H9 (cell line): ENCODE measurements at regions not wholly inside any gene's neighbourhood (a gene's known extent, or its start where the extent isn't known, plus 50 kb on each side); places are given as distances from the start of the nearest gene placed in this dataset.

ENCODE experiments used
- DNase-seq: peaks from one replicate; pipeline ENCODE4 v3.0.0-alpha.2; 2017
- H2AFZ ChIP-seq: one replicate; pipeline ENCODE4 v1.6.1; 2013; ENCODE audit warnings: mild to moderate bottlenecking, low read length, control low read depth, moderate library complexity
- H2AK5ac ChIP-seq: 2 replicates; pipeline ENCODE4 v1.6.1; 2013; ENCODE audit warnings: low read length, control low read depth, mixed read lengths; ENCODE audit not compliant: insufficient read length
- H2BK120ac ChIP-seq: one replicate; pipeline ENCODE4 v1.6.1; 2013; ENCODE audit warnings: low read depth, mild to moderate bottlenecking, low read length, control low read depth, inconsistent platforms; ENCODE audit not compliant: poor library complexity, severe bottlenecking
- H2BK12ac ChIP-seq: 2 replicates; pipeline ENCODE4 v1.6.1; 2013; ENCODE audit warnings: low read length, control low read depth, mixed read lengths, low read depth; ENCODE audit not compliant: insufficient read length
- H2BK15ac ChIP-seq: 2 replicates; pipeline ENCODE4 v1.6.1; 2013; ENCODE audit warnings: low read depth, low read length, control low read depth
- H2BK20ac ChIP-seq: one replicate; pipeline ENCODE4 v1.6.1; 2013; ENCODE audit warnings: low read depth, mild to moderate bottlenecking, low read length, control low read depth, inconsistent platforms; ENCODE audit not compliant: poor library complexity, severe bottlenecking
- H2BK5ac ChIP-seq: 2 replicates; pipeline ENCODE4 v1.6.1; 2013; ENCODE audit warnings: low read length, control low read depth, mixed read lengths; ENCODE audit not compliant: insufficient read length
- H3K14ac ChIP-seq: 2 replicates; pipeline ENCODE4 v1.6.1; 2013; ENCODE audit warnings: low read length, control low read depth; ENCODE audit not compliant: insufficient read depth
- H3K18ac ChIP-seq: 2 replicates; pipeline ENCODE4 v1.6.1; 2013; ENCODE audit warnings: low read depth, mild to moderate bottlenecking, mixed read lengths, low read length, control low read depth; ENCODE audit not compliant: insufficient read length
- H3K23ac ChIP-seq: 2 replicates; pipeline ENCODE4 v1.6.1; 2013; ENCODE audit warnings: low read length, control low read depth, mixed read lengths, low read depth; ENCODE audit not compliant: insufficient read length
- H3K23me2 ChIP-seq: 2 replicates; pipeline ENCODE4 v1.6.1; 2013; ENCODE audit warnings: low read depth, mild to moderate bottlenecking, mixed read lengths, low read length, control low read depth; ENCODE audit not compliant: insufficient read length, poor library complexity, severe bottlenecking
- H3K27ac ChIP-seq: 2 replicates; pipeline ENCODE4 v1.5.1; 2013; ENCODE audit warnings: low read length, control low read depth, mixed read lengths, low read depth; ENCODE audit not compliant: insufficient read length
- H3K27me3 ChIP-seq: 2 replicates; pipeline ENCODE4 v1.6.1; 2013; ENCODE audit warnings: low read length, control low read depth, inconsistent platforms; ENCODE audit not compliant: insufficient read depth
- H3K4ac ChIP-seq: 2 replicates; pipeline ENCODE4 v1.6.1; 2013; ENCODE audit warnings: low read depth, mild to moderate bottlenecking, control low read depth, inconsistent platforms, low read length, moderate library complexity
- H3K4me1 ChIP-seq: 2 replicates; pipeline ENCODE4 v1.6.1; 2013; ENCODE audit warnings: low read length, control low read depth, inconsistent platforms; ENCODE audit not compliant: insufficient read depth
- H3K4me2 ChIP-seq: 2 replicates; pipeline ENCODE4 v1.6.1; 2013; ENCODE audit warnings: low read length, control low read depth, mixed read lengths; ENCODE audit not compliant: insufficient read length, insufficient read depth
- H3K56ac ChIP-seq: 2 replicates; pipeline ENCODE4 v1.6.1; 2013; ENCODE audit warnings: low read depth, mild to moderate bottlenecking, mixed read lengths, low read length, control low read depth; ENCODE audit not compliant: insufficient read length
- H3K79me1 ChIP-seq: 2 replicates; pipeline ENCODE4 v1.6.1; 2013; ENCODE audit warnings: low read depth, mild to moderate bottlenecking, moderate library complexity, low read length, control low read depth, inconsistent platforms; ENCODE audit not compliant: insufficient read depth, poor library complexity, severe bottlenecking
- H3K79me2 ChIP-seq: 2 replicates; pipeline ENCODE4 v1.6.1; 2013; ENCODE audit warnings: low read length, control low read depth, inconsistent platforms; ENCODE audit not compliant: insufficient read depth
- H3K9ac ChIP-seq: 2 replicates; pipeline ENCODE4 v1.6.1; 2013; ENCODE audit warnings: low read length, control low read depth, mixed read lengths; ENCODE audit not compliant: insufficient read length; ENCODE audit errors: extremely low read depth
- H3K9me3 ChIP-seq: one replicate; pipeline ENCODE4 v1.6.1; 2013; ENCODE audit warnings: low read depth, low read length, inconsistent platforms; ENCODE audit not compliant: control insufficient read depth
- H3T11ph ChIP-seq: one replicate; pipeline ENCODE4 v1.6.1; 2013; ENCODE audit warnings: mild to moderate bottlenecking, low read length, control low read depth, inconsistent platforms
- H4K20me1 ChIP-seq: one replicate; pipeline ENCODE4 v1.6.1; 2013; ENCODE audit not compliant: control insufficient read depth, insufficient read length, insufficient read depth
- H4K5ac ChIP-seq: 2 replicates; pipeline ENCODE4 v1.6.1; 2013; ENCODE audit warnings: low read depth, mild to moderate bottlenecking, mixed read lengths, low read length, control low read depth; ENCODE audit not compliant: insufficient read length
- H4K8ac ChIP-seq: replicated peaks from 2 replicates; pipeline ENCODE4 v1.6.1; 2013; ENCODE audit warnings: low read length, control low read depth, mixed read lengths, low read depth; ENCODE audit not compliant: insufficient read length
- H4K91ac ChIP-seq: 2 replicates; pipeline ENCODE4 v1.6.1; 2013; ENCODE audit warnings: low read depth, mild to moderate bottlenecking, moderate library complexity, mixed read lengths, low read length, control low read depth; ENCODE audit not compliant: insufficient read length
- H3K27ac Mint-ChIP-seq, 3 experiments: 2 replicates in 2 of 3; 3 replicates in 1 of 3; pipeline ENCODE4 v1.8.0; 2020 to 2021; ENCODE audit warnings: mixed read lengths in 3 of 3, mild to moderate bottlenecking in 1 of 3, moderate library complexity in 1 of 3
- H3K27me3 Mint-ChIP-seq: 2 replicates; pipeline ENCODE4 v1.8.0; 2021; ENCODE audit warnings: low read depth, mild to moderate bottlenecking, moderate library complexity, mixed read lengths
- H3K36me3 Mint-ChIP-seq, 3 experiments: 2 replicates in 2 of 3; 3 replicates in 1 of 3; pipeline ENCODE4 v1.8.0; 2020 to 2021; ENCODE audit warnings: low read depth in 3 of 3, mixed read lengths in 3 of 3; ENCODE audit not compliant: insufficient read depth in 1 of 3
- H3K4me1 Mint-ChIP-seq, 2 experiments: 2 replicates each; pipeline ENCODE4 v1.8.0; 2020; ENCODE audit warnings: mixed read lengths in 2 of 2
- H3K4me3 Mint-ChIP-seq, 2 experiments: 2 replicates in 1 of 2; 3 replicates in 1 of 2; pipeline ENCODE4 v1.8.0; 2020 to 2021; ENCODE audit warnings: mild to moderate bottlenecking in 2 of 2, mixed read lengths in 2 of 2, moderate library complexity in 1 of 2
- H3K9me3 Mint-ChIP-seq, 2 experiments: 2 replicates in 1 of 2; 3 replicates in 1 of 2; pipeline ENCODE4 v1.8.0; 2020; ENCODE audit warnings: mild to moderate bottlenecking in 2 of 2, mixed read lengths in 2 of 2, moderate library complexity in 1 of 2
- CTCF ChIP-seq: fragments of 200-600 bp; sonication (generic); conservative IDR thresholded peaks from 3 replicates; pipeline ENCODE4 v1.8.0; 2021; ENCODE audit warnings: antibody characterized with exemption, mild to moderate bottlenecking
- WGBS: extraction: QIAGEN DNeasy Blood & Tissue Kit; methylation state at CpG from one replicate; pipeline ENCODE4 v1.1.7; 2013; ENCODE audit warnings: missing lambda C conversion rate, low lambda C conversion rate, mixed read lengths; ENCODE audit not compliant: insufficient read length; ENCODE audit errors: extremely low coverage; 5-methylcytosine and 5-hydroxymethylcytosine counted together

GRCh38 chr15:87606971-87607370 lies 649.6 kb downstream of the NTRK3 start:
- Mint-ChIP-seq H3K9me3 (no peaks in the 10 kb centered on the region), H3K4me3 (no peak overlapping the region), H3K27me3 (no peaks in the 10 kb centered on the region; the same call in none of the 2 replicates), H3K4me1 (peaks cover 0 to 3% of the 10 kb centered on the region in 2 experiments; a peak in 1 of 4 replicates), H3K36me3 (no peaks in the 10 kb centered on the region), H3K27ac (no peak overlapping the region)
- no peak overlapping the region for H3K18ac ChIP-seq
- no peaks in the 10 kb centered on the region for H3K27me3 ChIP-seq
- H3K27ac ChIP-seq = no peak overlapping the region
- no peaks in the 10 kb centered on the region for H3K79me2 ChIP-seq
- no peak overlapping the region for H4K91ac ChIP-seq
- no peak overlapping the region for H2BK20ac ChIP-seq
- H2BK5ac ChIP-seq = no peak overlapping the region
- no peaks in the 10 kb centered on the region for H3K79me1 ChIP-seq
- no peaks in the 10 kb centered on the region for H3K4me1 ChIP-seq
- no peak overlapping the region for H2BK15ac ChIP-seq
- no peak overlapping the region for H4K8ac ChIP-seq
- no peak for DNase-seq
- no peak overlapping the region for H3K14ac ChIP-seq
- H2AK5ac ChIP-seq = no peak overlapping the region
- no CpG with 5 or more reads among the region's 1 CpG for WGBS
- no peak overlapping the region for H2BK12ac ChIP-seq
- no peak overlapping the region for H2AFZ ChIP-seq
- H4K20me1 ChIP-seq = no peaks in the 10 kb centered on the region
- H3K56ac ChIP-seq = no peak overlapping the region
- H2BK120ac ChIP-seq = no peak overlapping the region
- H3T11ph ChIP-seq = no peak overlapping the region
- no peaks in the 10 kb centered on the region for H3K9me3 ChIP-seq
- no peak overlapping the region for H4K5ac ChIP-seq
- TF ChIP-seq CTCF = no peak
- no peak overlapping the region for H3K23ac ChIP-seq
- H3K4me2 ChIP-seq = no peak overlapping the region
- no peak overlapping the region for H3K9ac ChIP-seq
- H3K4ac ChIP-seq = no peak overlapping the region
- no peaks in the 10 kb centered on the region for H3K23me2 ChIP-seq
